GM21360 (cell line): ENCODE measurements at regions not wholly inside any gene's neighbourhood (a gene's known extent, or its start where the extent isn't known, plus 50 kb on each side); places are given as distances from the start of the nearest gene placed in this dataset.
"Not testable (repeated sequence)": the region's sequence is repeated elsewhere in the genome, so short reads cannot be mapped to it uniquely, and the experiment has no call there.

Experiments
- ATAC-seq: cut with Tn5 transposase; IDR thresholded peaks from one replicate; pipeline ENCODE4 v1.9.1; 2021; ENCODE audit warnings: mild to moderate bottlenecking, moderate library complexity; ENCODE audit not compliant: unreplicated experiment

DNA sequence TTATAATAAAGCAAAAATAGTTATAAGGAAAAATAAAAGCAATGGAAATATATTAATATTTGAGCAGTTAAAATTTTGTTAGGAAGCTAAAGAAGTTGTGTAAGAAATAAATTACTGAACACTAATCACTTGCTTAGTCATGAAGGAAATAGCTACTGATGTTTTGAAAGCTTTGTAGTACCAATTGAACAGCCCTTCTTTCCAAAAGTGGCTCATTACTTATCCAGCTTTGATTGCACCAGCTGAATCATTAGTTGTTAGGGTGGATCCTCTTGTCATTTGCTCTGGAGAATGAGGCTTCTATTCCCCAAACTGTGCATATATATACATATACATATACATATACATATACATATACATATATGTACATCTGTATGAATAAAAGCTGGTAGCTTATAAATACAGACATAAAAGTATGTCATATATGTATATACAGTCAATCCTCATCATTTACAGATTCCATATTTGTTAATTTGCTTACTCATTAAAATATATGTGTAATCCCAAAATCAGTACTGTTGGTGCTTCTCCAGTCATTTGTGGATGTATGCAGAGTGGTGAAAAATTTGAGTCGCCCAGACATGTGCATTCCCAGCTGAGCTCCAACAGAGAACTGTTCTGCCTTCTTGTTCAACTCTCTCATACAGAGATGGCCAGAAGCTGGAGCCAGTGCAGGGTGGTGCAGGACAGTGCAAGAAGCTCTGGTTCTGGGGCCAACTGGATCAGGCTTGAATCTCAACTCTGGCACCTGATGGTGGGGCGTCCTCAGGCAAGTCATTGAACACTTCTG, 214.1 kb downstream of the RPAP3 start:
- no peak for ATAC-seq

DNA sequence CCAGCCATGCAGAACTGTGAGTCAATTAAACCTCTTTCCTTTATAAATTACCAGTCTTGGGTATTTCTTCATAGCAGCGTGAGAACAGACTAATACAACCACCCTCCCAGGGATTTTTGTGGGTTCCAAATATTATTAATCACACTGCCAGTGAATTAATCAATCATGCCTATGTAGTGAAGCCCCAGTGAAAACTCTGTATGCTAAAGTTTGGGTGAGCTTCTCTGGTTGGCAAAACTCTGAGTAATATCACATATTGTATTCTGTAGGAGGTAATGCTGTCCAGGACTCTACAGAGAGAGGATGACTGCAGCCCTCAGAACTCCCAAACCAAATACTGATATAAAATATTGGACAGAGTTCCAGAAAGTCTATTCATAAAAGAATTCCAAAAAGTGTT, 216.9 kb downstream of the RPAP3 start:
- no peak for ATAC-seq

DNA sequence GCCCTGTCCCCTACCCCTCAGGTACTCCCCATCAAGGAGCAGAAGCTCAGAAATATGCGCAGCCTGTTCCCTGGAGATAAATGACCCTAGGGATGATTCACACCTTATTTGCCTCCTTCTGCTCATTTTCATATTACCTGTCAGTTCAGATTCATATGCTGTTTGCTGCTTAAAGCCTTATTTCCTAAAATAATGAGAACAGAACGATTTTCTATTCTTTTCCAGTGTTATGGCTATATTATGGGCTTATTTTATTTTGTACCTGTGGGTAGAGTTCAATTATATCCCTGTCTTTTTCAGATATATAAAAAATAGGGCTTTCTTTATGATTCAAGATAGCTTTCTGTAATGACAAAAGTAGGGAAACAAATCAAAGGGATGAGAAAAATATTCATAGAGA, 224.8 kb downstream of the RPAP3 start:
- no peak for ATAC-seq

DNA sequence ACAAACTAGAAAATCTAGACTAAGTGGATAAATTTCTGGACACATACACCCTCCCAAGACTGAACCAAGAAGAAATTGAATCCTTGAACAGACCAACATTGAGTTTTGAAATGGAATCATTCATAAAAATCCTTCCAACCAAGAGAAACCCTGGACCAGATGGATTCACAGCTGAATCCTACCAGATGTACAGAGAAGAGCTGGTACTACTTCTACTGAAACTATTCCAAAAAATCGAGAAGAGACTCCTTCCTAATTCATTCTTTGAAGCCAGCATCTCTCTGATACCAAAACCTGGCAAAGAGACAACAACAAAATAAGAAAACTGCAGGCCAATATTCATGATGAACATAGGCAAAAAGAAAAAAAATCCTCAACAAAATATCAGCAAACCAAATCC, 227.4 kb downstream of the RPAP3 start:
- ATAC-seq, result no peak

DNA sequence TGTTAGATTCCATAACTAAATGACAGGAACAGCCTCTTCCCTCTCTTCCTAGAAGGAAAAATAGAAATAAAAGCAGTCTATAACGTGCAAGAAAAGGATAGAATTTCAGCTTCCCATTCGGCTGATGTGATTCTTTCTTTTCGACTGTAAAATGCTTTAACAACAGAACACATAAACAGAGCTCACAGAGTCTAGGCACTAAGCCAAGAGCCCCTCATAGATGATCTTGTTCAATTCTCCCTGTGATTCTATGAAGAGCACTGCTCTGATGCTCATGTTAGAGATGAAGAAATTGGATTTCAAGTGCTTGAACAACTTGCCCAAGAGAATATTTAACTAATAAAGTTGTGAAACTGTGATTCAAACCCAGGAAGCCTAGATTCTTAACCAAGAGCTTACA, 232.7 kb downstream of the RPAP3 start:
- ATAC-seq, result no peak

DNA sequence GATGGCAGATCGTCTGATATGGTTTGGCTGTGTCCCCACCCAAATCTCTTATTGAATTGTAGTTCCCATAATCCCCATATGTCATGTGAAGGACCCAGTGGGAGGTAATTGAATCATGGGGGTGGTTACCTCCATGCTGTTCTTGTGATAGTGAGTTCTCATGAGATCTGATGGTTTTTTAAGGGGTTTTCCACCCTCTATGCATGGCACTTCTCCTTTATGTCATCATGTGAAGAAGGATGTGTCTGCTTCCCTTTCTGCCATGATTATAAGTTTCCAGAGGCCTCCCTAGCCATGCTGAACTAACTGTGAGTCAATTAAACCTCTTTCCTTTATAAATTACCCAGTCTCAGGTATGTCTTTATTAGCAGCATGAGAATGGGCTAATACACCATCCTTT, 235.5 kb downstream of the RPAP3 start:
- ATAC-seq, result not testable (repeated sequence)

DNA sequence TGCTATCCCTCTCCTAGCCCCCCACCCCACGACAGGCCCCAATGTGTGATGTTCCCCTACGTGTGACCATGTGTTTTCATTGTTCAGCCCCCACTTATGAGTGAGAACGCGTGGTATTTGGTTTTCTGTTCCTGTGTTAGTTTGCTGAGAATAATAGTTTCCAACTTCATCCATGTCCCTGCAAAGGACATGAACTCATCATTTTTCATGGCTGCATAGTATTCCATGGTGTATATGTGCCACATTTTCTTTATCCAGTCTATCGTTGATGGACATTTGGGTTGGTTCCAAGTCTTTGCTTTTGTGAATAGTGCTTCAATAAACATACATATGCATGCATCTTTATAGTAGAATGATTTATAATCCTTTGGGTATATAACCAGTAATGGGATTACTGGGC, 241.9 kb downstream of the RPAP3 start:
- not testable (repeated sequence) for ATAC-seq

DNA sequence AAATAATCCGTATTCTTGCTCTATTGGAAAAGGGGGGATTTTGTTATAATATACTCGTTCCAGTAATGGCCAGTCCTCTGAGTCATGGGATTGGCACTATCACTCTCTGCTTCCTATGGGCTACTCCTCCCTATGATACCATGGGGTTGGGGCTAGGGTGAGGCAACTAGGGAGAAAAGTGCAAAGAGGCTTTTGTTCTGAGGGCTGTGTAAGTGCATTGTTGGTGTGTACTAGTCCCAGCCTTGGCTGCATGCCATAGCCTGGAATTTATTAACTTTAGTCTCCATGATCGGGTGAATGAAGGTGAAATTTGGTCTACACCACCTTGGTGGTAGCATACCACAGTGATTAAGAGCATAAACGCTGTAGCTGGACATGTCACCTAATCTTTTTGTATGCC, 247.6 kb downstream of the RPAP3 start:
- no peak for ATAC-seq

DNA sequence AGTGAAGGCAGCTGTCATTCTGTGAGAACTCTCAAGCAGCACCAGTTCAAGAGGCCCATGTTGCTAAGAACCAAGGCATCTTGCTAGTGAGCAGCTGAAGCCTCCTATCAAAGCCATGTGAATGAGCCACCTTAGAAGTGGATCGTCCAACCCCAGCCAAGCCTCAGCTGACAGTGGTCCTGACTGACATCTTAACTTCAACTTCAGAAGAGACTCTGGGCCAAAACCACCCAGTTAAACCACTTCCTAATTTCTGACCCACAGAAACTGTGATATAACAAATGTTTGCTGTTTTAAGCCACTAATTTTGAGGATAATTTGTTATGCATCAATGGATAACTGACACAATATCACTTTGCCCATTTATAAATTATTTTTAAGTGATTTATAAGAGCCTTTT, 256.0 kb downstream of the RPAP3 start:
- ATAC-seq, result no peak

DNA sequence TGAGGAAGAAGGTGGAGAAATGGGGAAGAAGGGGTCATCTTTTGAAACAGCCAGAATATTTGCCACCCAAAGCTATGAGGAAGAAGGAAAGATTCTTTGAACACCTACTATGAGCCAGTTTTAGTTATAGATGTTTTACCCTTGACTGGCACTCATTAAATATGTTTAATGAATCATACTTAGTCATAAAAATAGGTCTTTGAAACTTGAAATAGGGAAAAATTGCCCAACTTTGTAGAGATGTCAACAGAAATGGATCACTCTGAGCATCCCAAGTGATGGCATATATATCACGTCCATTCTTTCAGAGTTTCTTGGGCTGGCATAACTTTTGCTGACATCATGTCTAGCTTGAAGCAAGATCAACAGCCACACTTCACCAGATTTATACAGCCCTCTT, 263.5 kb downstream of the RPAP3 start:
- no peak for ATAC-seq

DNA sequence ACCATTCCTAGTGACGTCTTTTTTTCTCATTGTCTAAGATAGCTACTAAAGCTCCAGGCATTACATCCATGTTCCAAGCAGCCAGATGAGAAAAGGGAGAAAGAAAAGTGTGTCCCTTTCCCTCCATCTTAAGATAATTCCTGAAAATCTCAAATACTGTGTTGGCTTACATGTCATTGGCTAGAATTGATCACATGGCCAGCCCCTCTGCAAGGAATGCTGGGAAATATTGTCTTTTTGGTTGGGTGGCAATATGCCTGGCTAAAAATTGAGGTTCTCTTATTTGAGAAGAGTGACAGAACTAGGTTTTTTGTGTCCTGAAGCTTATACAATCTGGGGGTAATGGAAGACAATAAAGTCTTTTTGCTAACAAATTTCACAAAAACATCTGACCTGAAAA, 264.3 kb downstream of the RPAP3 start:
- no peak for ATAC-seq

DNA sequence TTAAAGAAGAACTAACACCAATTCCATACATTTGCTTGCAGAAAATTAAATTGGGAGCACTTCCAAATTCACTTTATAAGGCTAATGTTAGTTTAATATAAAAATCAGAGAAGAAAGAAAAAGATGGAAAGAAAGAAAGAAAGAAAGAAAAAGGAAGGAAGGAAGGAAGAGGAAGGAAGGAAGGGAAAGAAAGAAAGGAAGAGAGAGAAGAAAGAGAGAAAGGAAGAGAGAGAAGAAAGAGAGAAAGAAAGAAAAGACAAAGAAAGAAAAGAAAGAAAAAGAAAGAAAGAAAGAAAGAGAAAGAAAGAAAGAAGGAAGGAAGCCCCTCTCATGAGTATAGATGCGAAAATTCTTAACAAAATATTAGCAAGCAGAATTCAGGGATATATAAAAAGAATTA, 267.7 kb downstream of the RPAP3 start:
- no peak for ATAC-seq

DNA sequence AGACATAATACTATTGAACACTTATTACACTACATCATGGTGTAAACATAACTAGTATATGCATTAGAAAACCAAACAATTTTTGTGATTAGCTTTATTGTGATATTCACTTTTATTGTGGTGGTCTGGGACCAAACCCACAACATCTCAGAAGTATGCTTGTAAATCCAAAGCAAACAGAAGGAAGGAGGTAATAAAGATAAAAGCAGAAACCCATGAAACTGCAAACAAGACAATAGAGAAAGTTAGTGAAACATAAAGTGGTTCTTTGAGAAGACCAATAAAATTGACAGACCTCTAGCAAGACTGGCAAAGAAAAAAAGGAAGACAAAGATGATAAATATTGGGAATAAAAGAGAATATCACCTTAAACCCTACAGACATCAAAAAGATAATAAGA, 268.3 kb downstream of the RPAP3 start:
- no peak for ATAC-seq

DNA sequence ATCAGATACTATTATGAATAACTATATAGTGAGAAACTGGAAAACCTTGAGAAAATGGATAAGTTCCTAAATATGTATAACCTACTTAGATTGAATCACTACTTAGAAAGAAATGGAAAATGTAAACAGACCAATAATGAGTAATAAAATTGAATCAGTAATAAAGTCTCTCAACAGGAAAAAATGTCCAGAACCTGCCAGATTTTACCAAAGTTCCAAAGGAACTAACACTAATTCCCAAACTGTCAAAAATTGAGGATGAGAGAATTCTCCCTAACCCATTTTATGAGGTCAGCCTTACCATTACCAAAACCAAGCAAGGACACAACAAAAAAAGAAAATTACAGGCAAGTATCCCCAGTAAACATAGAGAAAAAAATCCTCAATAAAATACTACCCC, 272.0 kb downstream of the RPAP3 start:
- ATAC-seq, result no peak

DNA sequence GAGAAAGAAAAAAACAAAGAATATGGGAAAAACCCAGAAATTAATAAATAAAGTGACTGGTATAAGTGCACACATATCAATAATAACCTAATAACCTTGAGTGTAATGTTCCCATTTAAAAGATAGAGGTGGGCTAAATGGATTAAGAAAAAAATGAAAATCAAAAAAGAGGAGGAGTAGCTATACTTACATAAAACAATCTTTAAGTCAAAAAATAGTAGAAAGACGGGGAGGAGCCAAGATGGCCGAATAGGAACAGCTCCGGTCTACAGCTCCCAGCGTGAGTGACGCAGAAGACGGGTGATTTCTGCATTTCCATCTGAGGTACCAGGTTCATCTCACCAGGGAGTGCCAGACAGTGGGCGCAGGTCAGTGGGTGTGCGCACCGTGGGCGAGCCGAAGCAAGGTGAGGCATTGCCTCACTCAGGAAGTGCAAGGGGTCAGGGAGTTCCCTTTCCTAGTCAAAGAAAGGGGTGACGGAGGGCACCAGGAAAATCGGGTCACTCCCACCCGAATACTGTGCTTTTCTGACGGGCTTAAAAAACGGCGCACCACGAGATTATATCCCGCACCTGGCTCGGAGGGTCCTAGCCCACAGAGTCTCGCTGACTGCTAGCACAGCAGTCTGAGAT, 279.0 kb downstream of the RPAP3 start:
- not testable (repeated sequence) for ATAC-seq

DNA sequence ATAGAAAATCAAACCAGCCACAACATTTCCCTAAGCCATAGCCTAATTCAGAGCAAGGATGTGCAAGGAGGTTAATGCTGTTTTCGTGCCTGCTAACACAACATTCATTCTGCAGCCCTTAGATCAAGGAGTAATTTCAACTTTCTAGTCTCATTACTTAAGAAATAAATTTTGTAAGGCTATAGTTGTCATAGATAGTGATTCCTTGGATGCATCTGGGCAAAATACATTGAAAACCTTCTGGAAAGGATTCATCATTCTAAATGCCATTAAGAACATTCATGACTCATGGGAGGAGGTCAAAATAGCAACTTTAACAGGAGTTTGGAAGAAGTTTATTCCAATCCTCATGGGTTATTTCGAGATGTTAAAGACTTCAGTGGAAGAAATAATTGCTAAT, 283.2 kb downstream of the RPAP3 start:
- no peak for ATAC-seq

DNA sequence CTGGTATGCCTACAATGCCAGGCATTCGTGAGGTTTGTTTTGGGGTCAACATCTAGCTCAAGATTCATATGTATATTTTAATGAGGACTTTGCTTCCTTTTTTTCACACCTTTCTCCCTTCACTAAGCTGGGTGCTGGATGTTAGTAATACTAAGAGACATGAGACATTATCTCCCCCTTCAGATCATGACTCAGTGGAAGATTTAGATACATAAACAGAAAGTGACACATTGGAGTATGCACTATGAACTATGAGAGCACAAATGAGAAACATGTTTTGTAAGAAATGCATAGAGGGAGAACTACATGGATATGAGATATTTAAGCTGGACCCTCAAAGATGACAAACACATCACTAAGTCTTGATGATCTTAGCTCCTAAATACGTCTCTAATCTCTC, 286.3 kb downstream of the RPAP3 start:
- no peak for ATAC-seq

DNA sequence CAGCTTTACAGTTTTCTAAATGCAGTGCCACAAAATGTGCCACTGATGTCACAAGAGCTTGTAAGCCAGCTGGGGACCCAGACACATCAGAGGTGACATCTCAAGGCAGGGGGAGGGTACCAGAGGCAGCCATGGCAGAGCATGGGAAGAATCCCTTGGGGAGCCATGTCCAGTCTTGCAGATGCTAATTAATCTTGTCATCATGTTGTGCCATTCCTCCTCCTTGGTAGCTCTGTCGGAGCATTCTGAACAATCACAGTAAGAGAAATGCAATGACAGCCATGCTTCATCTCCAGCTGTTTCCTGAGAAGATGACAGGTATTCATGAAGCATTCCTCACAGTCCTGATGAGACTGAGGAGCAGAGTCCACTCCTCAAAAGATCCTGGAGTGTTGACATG, 287.9 kb downstream of the RPAP3 start:
- no peak for ATAC-seq

DNA sequence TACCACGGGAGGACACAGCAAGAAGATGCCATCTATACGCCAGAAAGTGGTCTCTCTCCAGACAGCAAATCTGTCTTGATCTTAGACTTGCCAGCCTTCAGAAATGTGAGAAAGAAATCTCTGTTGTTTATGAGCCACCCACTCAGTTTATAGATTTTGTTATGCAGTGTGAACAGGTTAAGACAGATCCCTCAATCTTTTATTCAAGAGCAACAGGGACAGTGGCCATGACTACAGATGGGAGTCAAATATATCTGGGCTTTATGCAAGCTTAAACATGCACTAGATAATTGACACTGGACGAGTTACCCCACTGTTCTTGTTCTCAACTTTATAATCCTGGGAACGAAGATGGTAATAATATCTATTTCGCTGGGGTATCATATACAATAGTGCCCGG, 288.7 kb downstream of the RPAP3 start:
- no peak for ATAC-seq

DNA sequence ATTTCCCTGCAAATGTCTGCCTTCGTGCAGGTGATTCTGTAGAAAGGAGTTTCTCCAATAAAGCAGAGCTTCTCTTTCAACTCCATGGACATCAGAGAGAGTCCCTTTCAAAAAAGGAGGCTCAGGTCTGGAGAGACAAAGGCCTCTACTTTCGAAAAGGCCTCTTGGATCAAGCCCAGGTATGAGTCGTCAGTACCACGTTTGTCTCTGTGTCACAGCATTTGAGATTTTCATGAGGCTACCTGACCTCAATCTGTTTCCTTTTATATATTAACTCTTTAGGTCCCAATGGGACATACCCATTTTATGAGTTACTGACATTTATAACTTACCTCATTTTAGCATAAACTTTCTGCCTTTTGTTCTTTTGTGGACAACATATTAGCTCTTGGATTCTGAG, 290.8 kb downstream of the RPAP3 start:
- no peak for ATAC-seq

DNA sequence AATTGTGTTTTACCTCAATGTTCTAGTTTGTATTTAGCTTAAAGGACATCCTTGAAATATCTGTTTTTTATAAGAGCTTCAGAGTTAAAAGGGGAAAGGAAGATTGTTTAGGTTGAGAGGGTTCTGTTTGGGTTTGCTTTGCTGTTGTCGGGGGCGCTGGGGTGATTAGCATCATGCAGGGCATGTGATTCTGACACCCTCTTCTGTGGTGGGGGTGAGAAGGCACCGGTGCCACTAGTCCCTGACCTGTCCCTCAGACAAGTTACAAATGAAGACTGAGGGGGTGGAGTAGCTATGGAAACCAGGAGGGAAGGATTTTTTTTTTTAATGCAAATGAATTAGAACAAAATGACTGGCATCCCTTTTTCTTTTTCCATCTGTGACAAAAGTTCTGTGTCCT, 291.3 kb downstream of the RPAP3 start:
- ATAC-seq, result no peak

DNA sequence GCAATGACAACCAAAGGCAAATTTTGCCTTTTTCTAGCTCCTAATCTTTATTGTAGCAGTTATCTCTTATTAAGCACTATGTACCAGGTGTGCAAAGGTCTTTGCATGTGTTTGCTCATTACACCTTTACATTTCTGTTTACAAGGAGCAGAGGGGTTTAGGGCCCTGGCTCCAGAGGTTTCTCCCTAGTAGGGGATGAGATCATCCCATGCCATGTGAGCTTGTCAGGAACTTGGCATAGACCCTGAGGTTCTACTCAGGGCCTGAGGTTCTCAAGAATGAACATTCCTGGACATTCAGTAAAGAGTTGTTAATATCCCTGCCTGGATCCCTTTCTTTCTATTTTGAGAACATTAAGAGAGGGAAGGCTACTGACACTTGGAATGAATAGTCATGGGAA, 292.0 kb downstream of the RPAP3 start:
- no peak for ATAC-seq
